Glutamatergic neuron (in vitro differentiated cells): ENCODE measurements at regions not wholly inside any gene's neighbourhood (a gene's known extent, or its start where the extent isn't known, plus 50 kb on each side); places are given as distances from the start of the nearest gene placed in this dataset.

Experiments
- DNase-seq: peaks from one replicate; pipeline ENCODE4 v3.0.0; 2022
- H3K27ac Mint-ChIP-seq: one replicate; pipeline ENCODE4 v1.8.0; 2020; ENCODE audit warnings: mild to moderate bottlenecking, mixed read lengths, inconsistent platforms; ENCODE audit not compliant: unreplicated experiment
- H3K27me3 Mint-ChIP-seq: one replicate; pipeline ENCODE4 v1.8.0; 2020; ENCODE audit warnings: mild to moderate bottlenecking, moderate library complexity, mixed read lengths, inconsistent platforms; ENCODE audit not compliant: unreplicated experiment
- H3K36me3 Mint-ChIP-seq: one replicate; pipeline ENCODE4 v1.8.0; 2020; ENCODE audit warnings: mild to moderate bottlenecking, mixed read lengths, inconsistent platforms; ENCODE audit not compliant: unreplicated experiment
- H3K4me1 Mint-ChIP-seq: one replicate; pipeline ENCODE4 v1.8.0; 2020; ENCODE audit warnings: mild to moderate bottlenecking, low read depth, mixed read lengths, inconsistent platforms; ENCODE audit not compliant: unreplicated experiment
- H3K4me3 Mint-ChIP-seq: one replicate; pipeline ENCODE4 v1.8.0; 2020; ENCODE audit warnings: mild to moderate bottlenecking, mixed read lengths, inconsistent platforms; ENCODE audit not compliant: unreplicated experiment
- H3K9me3 Mint-ChIP-seq: one replicate; pipeline ENCODE4 v1.8.0; 2020; ENCODE audit warnings: mild to moderate bottlenecking, moderate library complexity, mixed read lengths, inconsistent platforms; ENCODE audit not compliant: unreplicated experiment
- TF ChIP-seq, protein P1 (sequence below): fragments of 200-600 bp; sonication (generic); IDR thresholded peaks from one replicate; pipeline ENCODE4 v1.5.0; 2021; ENCODE audit not compliant: partially characterized antibody, unreplicated experiment

DNA sequence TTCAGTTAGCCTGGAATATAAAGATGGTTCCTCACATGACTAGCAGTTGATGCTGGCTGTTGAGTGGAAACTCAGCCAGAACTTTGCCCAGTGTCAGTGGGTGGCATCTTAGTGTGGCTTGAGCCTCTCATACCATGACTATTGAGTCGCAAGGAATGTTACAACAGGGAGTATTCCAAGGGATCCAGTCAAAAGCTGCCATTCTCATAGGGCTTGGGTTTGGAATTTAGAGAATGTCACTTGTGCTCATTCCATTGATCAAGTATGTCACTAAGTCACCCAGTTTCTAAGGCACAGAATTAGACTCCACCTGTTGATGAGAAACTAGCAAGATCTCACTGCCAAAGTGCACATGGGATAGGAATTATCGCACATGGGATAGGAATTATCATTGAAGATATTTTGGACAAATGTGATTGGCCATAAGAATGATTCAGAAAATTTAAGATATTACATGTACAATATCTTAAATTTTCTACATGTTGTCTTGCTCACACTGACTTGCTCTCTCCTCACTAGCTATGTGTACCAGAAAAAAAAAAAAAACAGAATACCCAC, 1290.7 kb upstream of the ADGRL2 start:
- DNase-seq, result no peak
- TF ChIP-seq, protein P1, sequence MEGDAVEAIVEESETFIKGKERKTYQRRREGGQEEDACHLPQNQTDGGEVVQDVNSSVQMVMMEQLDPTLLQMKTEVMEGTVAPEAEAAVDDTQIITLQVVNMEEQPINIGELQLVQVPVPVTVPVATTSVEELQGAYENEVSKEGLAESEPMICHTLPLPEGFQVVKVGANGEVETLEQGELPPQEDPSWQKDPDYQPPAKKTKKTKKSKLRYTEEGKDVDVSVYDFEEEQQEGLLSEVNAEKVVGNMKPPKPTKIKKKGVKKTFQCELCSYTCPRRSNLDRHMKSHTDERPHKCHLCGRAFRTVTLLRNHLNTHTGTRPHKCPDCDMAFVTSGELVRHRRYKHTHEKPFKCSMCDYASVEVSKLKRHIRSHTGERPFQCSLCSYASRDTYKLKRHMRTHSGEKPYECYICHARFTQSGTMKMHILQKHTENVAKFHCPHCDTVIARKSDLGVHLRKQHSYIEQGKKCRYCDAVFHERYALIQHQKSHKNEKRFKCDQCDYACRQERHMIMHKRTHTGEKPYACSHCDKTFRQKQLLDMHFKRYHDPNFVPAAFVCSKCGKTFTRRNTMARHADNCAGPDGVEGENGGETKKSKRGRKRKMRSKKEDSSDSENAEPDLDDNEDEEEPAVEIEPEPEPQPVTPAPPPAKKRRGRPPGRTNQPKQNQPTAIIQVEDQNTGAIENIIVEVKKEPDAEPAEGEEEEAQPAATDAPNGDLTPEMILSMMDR, result no peak
- Mint-ChIP-seq H3K27ac (no peak overlapping the region), H3K4me1 (no peaks in the 10 kb centered on the region), H3K36me3 (no peaks in the 10 kb centered on the region), H3K9me3 (no peaks in the 10 kb centered on the region), H3K27me3 (no peaks in the 10 kb centered on the region), H3K4me3 (no peak overlapping the region)

DNA sequence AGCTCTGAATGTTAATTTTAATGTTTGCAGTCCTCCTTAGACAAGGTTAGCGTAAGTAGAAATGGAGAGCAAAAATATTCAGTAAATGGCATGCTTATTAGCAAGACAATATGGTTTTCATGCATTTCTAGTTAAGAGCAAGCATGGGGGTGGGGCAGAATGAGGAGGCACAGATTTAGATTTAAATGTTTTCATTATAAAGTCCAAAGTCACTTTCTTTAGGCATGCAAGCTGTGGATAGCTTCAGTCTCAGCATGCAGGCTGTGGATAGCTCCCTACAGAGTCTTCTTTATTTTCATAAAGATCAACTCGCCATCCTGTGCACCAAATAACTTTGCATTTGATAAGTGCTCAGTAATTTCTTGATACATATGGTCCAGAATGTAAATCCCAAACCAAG, 1294.5 kb upstream of the ADGRL2 start:
- Mint-ChIP-seq H3K27me3 (no peaks in the 10 kb centered on the region), H3K4me3 (no peak overlapping the region), H3K36me3 (no peaks in the 10 kb centered on the region), H3K27ac (no peak overlapping the region), H3K4me1 (no peaks in the 10 kb centered on the region), H3K9me3 (no peaks in the 10 kb centered on the region)
- TF ChIP-seq, protein P1, result no peak
- DNase-seq, result no peak

GRCh38 chr1:80498673-80499072, 1302.1 kb upstream of the ADGRL2 start:
- Mint-ChIP-seq H3K4me1 (no peaks in the 10 kb centered on the region), H3K9me3 (peaks cover 3% of the 10 kb centered on the region), H3K27me3 (no peaks in the 10 kb centered on the region), H3K4me3 (no peak overlapping the region), H3K27ac (no peak overlapping the region), H3K36me3 (no peaks in the 10 kb centered on the region)
- no peak for DNase-seq
- TF ChIP-seq, protein P1, result no peak

- Mint-ChIP-seq H3K4me1 (no peaks in the 10 kb centered on the region), H3K9me3 (peaks cover 3% of the 10 kb centered on the region), H3K4me3 (no peak overlapping the region), H3K27me3 (no peaks in the 10 kb centered on the region), H3K27ac (no peak overlapping the region), H3K36me3 (no peaks in the 10 kb centered on the region)
- TF ChIP-seq, protein P1, result no peak
- no peak for DNase-seq
Observed at GRCh38 chr1:80495806-80496205, 1304.9 kb upstream of the ADGRL2 start.

GRCh38 chr1:80472145-80472544, 1328.6 kb upstream of the ADGRL2 start:
- H3K27ac Mint-ChIP-seq, result no peak overlapping the region
- H3K4me1 Mint-ChIP-seq, result no peaks in the 10 kb centered on the region

More at GRCh38 chr1:80472145-80472544, 1328.6 kb upstream of the ADGRL2 start:
- TF ChIP-seq, protein P1, result no peak
- no peaks in the 10 kb centered on the region for H3K9me3 Mint-ChIP-seq
- DNase-seq, result no peak
- no peak overlapping the region for H3K4me3 Mint-ChIP-seq
- H3K36me3 Mint-ChIP-seq, result no peaks in the 10 kb centered on the region
- H3K27me3 Mint-ChIP-seq, result no peaks in the 10 kb centered on the region
